HS-5 (cell line): ENCODE measurements at regions not wholly inside any gene's neighbourhood (a gene's known extent, or its start where the extent isn't known, plus 50 kb on each side); places are given as distances from the start of the nearest gene placed in this dataset.
A peak's percentile ranks its signal among the peaks of the same experiment; 100 is the strongest.

ENCODE experiments used
- DNase-seq: peaks from one replicate; pipeline ENCODE4 v3.0.0-alpha.2; 2012; ENCODE audit warnings: low read depth

DNA sequence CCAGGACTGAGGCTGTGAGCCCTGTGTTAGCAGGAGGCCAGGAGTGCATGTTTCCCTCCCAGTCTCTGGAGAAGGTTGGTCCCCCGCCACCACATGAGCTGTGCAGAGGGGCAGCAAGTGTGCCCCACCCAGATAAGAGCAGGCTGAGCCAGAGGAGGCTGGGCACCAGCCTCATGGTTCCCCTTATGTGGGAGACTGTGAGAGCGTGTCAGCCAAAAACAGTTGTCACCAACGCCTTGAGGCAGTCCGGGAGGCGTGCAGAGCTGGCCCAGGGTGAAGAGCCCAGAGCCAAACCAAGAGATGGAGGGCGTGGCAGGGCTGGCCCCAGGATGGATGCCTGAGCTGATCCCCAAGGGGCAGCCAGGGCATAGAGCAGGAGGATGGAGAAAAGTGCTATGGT, 128.7 kb upstream of the GLI2 start:
- no peak for DNase-seq

DNA sequence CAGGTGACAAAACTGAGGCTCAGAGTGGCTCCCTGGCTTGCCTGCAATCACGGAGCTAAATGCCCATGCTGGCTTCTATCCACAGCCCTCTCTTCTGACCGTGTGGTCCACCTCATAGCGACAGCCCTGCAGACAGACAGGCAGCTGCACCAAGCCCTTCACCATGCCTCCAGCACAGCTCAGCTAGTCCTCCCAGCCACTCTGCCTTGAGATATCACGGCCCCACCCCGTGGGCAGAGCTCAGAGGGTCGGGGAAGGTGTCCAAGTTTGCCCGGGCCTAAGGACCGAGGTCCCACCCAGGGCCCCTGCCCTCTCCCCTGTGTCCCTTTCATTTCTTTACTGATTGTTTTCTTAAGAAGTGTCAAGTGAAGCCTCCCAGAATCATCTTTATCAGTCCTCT, 128.2 kb upstream of the GLI2 start:
- DNase-seq: no peak

DNA sequence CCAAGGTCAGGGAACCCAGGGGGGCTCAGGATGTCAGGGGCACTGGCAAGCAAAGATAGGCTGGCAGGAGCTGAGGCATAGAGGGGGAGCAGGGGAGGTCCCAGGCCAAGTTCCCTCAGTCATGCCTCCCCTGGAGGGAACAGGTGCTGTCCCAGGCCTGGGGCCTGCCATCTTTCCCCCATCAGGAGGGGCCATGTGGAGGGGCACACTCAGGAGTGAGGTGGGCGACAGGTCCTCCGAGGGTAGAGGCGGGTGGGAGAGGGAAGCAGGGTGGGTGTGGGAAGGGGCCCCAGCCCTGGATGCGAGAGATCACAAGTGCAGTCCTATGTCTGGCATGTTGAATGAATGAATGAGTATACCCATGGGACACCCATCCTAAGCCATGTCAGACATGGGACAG, 127.7 kb upstream of the GLI2 start:
- no peak for DNase-seq

GRCh38 chr2:120609826-120610395, 125.8 kb upstream of the GLI2 start:
- DNase-seq: no peak

DNA sequence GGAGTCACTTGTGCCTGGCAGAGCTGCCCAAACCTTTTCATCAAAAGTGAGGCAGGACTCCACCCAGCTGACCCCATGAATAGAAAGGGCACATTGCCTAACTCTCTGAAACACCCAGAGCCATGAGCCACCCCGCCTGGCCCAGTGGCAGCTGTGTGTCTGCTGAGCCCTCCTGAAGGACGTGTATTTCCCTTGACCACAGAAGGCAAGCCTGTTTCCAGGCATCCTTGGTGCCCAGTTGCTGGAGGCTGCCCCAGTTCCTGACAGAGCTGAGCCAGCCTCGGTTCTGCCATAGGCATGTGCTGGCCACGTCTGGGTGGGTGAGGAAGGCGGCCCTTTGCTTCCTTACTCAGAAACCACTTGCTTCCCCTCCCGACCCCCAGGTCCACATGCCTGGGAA, 124.7 kb upstream of the GLI2 start:
- no peak for DNase-seq

- DNase-seq: no peak
Measured at GRCh38 chr2:120611961-120612360, 123.7 kb upstream of the GLI2 start.

DNA sequence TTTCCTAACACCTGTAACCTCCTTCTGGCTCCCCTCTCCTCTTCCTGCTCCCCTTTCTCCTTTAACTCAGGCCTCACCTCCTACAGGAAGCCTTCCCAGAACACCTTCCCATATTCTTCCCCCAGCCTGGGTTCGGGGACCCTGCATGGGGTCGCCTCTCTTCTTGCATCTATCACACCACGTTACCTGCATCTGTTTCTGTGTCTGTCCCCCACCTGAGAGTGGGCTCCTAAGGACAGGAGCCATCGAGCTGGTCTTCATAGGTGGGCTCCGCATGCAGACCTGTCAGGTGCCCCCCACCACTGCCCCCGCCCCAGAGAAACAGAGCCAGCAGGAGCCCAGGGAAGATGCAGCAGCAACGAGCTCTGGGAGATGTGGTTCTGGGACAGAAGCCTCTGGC, 123.2 kb upstream of the GLI2 start:
- no peak for DNase-seq

- DNase-seq: no peak
Measured at GRCh38 chr2:120612931-120613330, 122.7 kb upstream of the GLI2 start.

GRCh38 chr2:120613742-120614571, 121.7 kb upstream of the GLI2 start:
- no peak for DNase-seq

DNA sequence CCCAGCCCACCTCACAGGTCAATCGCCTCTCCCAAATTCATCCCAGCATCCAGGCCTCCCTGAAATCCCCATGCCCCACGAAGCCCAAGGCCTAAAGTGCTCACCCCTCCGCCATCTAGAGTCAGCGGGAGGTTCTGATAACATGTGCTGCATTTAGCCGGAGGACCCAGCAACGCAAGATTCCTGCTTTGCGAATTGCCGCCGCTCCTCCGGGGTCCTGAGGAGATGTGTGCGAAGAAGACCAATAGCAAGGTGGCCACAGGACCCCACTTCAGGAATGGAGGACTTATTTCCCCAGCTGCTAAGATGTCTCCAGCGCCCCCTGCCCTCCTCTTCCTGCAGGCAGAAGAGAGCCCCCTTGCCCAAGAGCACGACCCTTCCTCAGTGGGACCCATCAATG, 120.8 kb upstream of the GLI2 start:
- DNase-seq: no peak

DNA sequence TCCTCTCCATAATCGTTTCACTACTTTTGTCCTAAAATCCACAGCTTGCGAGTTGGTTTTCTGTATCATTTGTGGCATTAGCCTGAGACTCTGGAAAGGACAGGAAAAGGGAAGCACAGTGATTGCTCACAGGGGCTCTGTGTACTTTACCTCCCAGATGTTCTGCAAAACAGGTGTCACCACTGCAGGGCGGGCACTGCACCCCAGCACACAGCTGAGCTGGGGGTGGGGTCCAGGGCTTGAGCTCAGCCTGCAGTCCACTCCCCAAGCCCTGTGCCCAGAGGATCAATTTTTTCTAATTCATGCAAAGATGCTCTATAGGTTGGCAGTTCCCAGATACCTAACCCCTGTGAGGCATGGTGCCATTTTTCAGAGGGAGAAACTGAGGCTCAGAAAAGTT, 119.4 kb upstream of the GLI2 start:
- DNase-seq: no peak

- DNase-seq: no peak
Measured at GRCh38 chr2:120617055-120617454, 118.6 kb upstream of the GLI2 start.

DNA sequence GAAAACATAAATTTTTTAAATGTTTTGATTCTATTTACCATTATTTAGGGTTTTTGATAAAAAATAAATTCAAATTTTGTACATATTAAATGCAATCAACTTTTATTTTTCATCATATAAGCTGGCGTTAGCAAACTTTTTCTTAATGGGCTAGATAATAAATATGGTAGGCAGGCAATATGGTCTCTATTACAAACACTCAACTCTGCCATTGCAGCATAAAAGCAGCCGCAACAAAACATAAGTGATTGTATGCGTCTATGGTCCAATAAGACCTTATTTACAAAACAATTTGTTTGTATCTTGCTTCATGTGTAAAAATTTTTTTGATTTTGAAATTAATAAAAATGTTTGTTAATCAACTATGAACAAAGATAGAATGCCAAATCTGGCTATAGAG, 116.8 kb upstream of the GLI2 start:
- DNase-seq: no peak

DNA sequence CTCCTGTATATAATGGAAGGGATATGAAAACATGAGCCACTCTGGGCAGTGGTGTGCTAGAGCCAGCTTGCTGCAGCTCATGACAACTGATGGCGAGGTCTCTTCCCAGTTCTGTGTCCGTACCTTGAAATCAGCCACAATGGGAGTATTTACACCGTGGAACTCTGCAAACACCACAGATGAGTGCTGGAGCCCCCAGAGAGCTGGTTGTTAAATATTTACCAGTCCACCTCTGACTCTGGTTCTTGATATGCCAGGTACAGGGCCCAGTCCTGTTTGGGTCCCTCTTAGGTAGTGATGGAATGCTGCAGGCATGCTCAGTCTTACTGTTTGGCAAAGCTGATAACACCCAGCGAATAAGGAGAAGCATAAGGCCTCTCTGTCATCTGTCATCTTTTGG, 116.1 kb upstream of the GLI2 start:
- DNase-seq: no peak

- peak; percentile 40 for DNase-seq
Measured at GRCh38 chr2:120620025-120620793, 115.5 kb upstream of the GLI2 start.

DNA sequence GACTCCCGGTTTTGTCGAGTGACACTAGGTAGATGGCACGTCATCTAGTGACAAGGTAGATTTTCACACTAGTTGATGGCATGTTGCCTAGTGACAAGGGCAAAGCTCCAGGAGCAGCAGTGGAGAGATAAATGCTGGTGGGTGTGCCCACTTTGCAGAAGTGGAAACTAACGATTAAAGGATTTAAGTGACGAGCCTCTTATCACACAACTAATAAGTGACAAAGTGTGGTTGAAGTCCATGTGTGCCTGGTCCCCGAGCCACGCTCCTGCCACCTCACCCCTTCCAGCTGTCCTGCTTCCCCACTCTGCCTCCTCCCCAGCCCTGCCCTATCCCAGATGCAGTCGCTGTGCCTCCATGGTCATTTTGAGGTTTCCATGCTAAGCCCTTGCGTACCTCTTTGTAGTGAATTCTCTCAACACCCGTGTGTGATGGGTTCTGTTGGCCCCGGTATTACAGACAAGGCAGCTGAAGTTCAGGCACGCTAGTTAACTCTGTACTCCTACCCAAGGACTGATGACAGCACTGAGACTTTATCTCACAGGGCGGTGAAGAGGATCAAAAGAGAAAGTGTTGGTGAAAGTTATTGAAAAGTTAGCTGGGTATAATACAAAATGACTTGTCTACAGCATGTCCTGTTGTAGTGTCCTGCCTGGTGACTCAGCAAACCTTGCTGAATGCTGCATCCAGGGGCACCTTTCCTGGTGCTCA, 113.4 kb upstream of the GLI2 start:
- no peak for DNase-seq

DNA sequence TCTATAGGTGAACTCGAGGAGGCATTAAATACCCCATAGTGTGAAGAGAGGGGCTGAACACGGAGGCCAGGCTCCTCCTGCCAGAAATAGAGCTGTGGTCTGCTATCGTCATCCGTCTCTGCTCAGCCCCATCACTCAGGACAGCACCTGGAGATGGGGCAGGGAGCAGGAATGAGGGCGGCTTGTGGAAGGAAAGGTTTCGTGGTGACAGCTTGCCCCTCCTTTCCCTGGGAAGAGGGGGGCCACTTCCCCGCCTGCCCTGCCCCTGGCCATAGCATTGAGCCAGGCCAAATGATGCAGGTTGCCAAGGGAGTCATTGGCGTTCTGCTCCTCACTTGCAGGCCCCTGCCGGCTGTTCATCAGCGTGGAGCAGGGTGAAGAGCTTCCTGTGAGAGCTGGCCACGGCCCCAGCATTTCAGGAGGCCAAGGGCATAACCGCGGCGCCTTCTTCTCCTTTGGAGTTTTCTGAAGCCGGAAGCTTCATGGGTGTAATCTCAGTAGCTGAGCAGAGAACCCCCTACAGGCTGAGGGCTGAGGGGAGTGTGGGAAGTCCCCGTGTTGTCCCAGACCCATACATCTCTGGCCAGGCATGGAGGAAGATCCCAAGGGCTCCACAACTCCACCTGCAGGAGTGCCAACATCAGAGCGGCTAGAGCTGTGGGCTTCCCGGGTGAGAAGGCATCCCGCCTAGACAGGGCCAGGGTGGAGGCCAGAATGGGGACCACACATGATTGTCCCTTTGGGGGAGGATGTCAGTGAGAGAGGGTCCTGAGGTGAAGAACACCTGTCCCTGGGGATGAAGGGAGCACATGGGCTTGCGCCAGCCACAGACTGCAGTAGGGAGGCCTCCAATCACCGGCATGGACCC, 112.5 kb upstream of the GLI2 start:
- no peak for DNase-seq

- no peak for DNase-seq
Measured at GRCh38 chr2:120624061-120624737, 111.5 kb upstream of the GLI2 start.

DNA sequence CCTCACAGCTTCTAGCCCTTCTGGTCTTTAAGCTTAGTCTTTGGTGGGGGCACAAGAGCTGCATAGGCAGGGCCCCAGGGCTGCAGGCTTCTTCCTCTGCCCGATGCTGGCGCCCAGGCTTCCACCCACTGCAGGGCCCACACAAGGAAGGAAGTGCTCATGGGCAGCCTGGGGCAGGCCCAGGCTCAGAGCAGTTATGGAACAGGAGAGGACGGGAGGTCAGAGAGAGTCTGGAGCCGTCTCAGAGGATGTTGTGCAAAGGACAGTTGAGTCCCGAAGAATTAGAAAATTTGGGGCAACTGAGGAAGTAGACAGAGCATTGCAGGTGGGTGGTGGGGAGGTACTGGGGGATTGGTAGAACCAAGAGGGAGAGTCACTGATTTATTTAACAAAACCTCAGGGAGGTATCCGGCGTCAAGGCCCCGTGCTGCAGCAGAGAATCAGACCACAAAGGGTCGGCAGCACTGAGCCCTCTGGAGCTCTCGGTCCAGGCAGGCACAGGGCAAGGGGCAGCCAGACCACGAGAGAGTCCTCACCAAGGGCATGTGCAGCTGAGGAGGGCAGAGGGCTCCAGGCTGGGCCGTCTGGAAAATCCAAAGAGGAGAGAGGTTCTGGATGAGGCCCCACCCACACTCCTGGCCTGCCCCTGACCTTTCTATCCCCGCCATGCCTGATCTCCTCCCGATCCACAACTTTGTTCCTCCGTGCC, 110.8 kb upstream of the GLI2 start:
- no peak for DNase-seq

DNA sequence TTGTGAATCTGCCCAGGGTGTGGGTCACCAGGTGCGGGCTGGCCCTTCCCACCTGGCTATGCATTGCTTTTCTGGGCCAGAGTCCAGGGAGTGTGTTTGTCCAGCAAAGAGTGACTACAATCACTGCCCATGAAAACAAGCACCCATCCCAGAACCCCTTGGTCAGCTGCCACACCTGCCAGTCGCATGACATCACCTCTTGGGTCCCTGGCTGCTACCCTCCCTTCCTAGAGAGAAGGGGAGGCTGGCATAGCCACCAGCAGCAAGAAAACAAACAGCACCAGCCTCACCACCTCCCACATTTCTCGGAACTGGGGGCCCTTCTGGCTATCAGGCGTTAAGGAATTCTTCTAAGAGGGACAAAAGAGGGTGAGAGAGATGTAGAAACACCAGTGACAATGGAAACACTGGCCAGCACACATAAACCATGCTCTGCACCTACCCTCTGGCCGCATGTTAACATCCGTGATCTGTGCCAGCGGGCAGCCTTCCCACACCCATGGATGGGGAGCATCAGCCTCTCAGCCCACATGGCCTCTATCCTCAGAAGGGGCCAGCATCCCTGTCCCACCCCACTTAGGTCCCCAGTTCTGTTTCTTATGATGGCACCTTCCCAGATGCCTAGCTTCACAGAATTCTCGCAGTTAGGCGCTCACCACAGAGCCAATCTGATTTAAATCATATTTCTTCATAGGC, 109.7 kb upstream of the GLI2 start:
- DNase-seq: no peak
